ENCODE measurements at regions not wholly inside any gene's neighbourhood (a gene's known extent, or its start where the extent isn't known, plus 50 kb on each side); places are given as distances from the start of the nearest gene placed in this dataset.

DNA sequence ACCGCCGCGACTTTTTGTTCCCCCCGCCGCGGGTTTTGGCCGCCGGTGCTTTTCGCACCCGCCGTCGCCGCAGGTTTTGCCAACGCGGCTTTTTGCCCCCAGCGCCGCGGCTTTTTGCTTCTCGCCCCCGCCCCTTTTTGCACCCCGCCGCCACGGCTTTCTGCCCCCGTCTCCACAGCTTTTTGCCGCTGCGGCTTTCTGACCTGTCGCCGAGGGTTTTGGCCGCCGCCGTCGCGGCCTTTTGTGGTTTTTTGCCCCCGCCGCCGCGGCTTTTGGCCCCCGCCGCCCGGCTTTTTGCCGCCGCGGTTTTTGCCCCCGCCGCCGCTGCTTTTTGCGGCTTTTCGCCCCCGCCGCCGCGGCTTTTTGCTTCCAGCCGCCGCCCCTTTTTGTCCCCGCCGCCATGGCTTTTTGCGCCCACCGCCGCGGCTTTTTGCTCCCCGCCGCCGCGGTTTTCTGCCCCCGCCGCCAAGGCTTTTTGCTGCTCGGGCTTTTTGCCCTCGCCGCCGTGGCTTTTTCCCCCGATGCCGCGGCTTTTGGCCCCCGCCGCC is 151.1 kb downstream of the KCNJ18 start:
- ATAC-seq (no peak), DNase-seq (ENCODE audit: low spot score) (no peak)
- CTCF ChIA-PET, result no interaction called here
- peaks cover 44% of the 10 kb centered on the region for H3K9me3 Mint-ChIP-seq
- H3K36me3 Mint-ChIP-seq, result peaks cover 44% of the 10 kb centered on the region
- H3K4me3 Mint-ChIP-seq, result no peak overlapping the region
- no peaks in the 10 kb centered on the region for H3K4me1 Mint-ChIP-seq
- TF ChIP-seq TCF7 (CRISPR knock-in tag; IDR thresholded peaks at IDR 0.05; ENCODE audit: low read depth) (no peak), ZNF219 (CRISPR knock-in tag; IDR thresholded peaks at IDR 0.05; ENCODE audit: borderline replicate concordance) (no peak), JUN (CRISPR knock-in tag; IDR thresholded peaks at IDR 0.05) (no peak), FOXJ3 (CRISPR knock-in tag; IDR thresholded peaks at IDR 0.05; ENCODE audit: borderline replicate concordance) (no peak), ZNF138 (CRISPR knock-in tag; conservative IDR thresholded peaks at IDR 0.05) (no peak), ESRRA (CRISPR knock-in tag; IDR thresholded peaks at IDR 0.05; ENCODE audit: borderline replicate concordance) (no peak), TEAD1 (CRISPR knock-in tag; IDR thresholded peaks at IDR 0.05) (no peak), ZNF416 (CRISPR knock-in tag; IDR thresholded peaks at IDR 0.05) (no peak)
- TF ChIP-seq, protein P1, sequence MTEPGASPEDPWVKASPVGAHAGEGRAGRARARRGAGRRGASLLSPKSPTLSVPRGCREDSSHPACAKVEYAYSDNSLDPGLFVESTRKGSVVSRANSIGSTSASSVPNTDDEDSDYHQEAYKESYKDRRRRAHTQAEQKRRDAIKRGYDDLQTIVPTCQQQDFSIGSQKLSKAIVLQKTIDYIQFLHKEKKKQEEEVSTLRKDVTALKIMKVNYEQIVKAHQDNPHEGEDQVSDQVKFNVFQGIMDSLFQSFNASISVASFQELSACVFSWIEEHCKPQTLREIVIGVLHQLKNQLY (CRISPR knock-in tag; IDR thresholded peaks at IDR 0.05), result no peak
- TF ChIP-seq, protein P2, sequence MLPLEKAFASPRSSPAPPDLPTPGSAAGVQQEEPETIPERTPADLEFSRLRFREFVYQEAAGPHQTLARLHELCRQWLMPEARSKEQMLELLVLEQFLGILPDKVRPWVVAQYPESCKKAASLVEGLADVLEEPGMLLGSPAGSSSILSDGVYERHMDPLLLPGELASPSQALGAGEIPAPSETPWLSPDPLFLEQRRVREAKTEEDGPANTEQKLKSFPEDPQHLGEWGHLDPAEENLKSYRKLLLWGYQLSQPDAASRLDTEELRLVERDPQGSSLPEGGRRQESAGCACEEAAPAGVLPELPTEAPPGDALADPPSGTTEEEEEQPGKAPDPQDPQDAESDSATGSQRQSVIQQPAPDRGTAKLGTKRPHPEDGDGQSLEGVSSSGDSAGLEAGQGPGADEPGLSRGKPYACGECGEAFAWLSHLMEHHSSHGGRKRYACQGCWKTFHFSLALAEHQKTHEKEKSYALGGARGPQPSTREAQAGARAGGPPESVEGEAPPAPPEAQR (CRISPR knock-in tag; IDR thresholded peaks at IDR 0.05), result no peak
- TF ChIP-seq, protein P3, sequence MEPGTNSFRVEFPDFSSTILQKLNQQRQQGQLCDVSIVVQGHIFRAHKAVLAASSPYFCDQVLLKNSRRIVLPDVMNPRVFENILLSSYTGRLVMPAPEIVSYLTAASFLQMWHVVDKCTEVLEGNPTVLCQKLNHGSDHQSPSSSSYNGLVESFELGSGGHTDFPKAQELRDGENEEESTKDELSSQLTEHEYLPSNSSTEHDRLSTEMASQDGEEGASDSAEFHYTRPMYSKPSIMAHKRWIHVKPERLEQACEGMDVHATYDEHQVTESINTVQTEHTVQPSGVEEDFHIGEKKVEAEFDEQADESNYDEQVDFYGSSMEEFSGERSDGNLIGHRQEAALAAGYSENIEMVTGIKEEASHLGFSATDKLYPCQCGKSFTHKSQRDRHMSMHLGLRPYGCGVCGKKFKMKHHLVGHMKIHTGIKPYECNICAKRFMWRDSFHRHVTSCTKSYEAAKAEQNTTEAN (CRISPR knock-in tag; IDR thresholded peaks at IDR 0.05), result no peak
- TF ChIP-seq, protein P4, sequence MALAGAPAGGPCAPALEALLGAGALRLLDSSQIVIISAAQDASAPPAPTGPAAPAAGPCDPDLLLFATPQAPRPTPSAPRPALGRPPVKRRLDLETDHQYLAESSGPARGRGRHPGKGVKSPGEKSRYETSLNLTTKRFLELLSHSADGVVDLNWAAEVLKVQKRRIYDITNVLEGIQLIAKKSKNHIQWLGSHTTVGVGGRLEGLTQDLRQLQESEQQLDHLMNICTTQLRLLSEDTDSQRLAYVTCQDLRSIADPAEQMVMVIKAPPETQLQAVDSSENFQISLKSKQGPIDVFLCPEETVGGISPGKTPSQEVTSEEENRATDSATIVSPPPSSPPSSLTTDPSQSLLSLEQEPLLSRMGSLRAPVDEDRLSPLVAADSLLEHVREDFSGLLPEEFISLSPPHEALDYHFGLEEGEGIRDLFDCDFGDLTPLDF (CRISPR knock-in tag; IDR thresholded peaks at IDR 0.05), result no peak
- TF ChIP-seq, protein P5, sequence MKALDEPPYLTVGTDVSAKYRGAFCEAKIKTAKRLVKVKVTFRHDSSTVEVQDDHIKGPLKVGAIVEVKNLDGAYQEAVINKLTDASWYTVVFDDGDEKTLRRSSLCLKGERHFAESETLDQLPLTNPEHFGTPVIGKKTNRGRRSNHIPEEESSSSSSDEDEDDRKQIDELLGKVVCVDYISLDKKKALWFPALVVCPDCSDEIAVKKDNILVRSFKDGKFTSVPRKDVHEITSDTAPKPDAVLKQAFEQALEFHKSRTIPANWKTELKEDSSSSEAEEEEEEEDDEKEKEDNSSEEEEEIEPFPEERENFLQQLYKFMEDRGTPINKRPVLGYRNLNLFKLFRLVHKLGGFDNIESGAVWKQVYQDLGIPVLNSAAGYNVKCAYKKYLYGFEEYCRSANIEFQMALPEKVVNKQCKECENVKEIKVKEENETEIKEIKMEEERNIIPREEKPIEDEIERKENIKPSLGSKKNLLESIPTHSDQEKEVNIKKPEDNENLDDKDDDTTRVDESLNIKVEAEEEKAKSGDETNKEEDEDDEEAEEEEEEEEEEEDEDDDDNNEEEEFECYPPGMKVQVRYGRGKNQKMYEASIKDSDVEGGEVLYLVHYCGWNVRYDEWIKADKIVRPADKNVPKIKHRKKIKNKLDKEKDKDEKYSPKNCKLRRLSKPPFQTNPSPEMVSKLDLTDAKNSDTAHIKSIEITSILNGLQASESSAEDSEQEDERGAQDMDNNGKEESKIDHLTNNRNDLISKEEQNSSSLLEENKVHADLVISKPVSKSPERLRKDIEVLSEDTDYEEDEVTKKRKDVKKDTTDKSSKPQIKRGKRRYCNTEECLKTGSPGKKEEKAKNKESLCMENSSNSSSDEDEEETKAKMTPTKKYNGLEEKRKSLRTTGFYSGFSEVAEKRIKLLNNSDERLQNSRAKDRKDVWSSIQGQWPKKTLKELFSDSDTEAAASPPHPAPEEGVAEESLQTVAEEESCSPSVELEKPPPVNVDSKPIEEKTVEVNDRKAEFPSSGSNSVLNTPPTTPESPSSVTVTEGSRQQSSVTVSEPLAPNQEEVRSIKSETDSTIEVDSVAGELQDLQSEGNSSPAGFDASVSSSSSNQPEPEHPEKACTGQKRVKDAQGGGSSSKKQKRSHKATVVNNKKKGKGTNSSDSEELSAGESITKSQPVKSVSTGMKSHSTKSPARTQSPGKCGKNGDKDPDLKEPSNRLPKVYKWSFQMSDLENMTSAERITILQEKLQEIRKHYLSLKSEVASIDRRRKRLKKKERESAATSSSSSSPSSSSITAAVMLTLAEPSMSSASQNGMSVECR (CRISPR knock-in tag; IDR thresholded peaks at IDR 0.05; ENCODE audit: borderline replicate concordance), result no peak
- peaks cover 6% of the 10 kb centered on the region; the same call in 1 of the 2 replicates for H3K27me3 Mint-ChIP-seq (ENCODE audit: low read depth)
- POLR2A ChIA-PET, result no interaction called here
- H3K27ac Mint-ChIP-seq, result no peak overlapping the region

DNA sequence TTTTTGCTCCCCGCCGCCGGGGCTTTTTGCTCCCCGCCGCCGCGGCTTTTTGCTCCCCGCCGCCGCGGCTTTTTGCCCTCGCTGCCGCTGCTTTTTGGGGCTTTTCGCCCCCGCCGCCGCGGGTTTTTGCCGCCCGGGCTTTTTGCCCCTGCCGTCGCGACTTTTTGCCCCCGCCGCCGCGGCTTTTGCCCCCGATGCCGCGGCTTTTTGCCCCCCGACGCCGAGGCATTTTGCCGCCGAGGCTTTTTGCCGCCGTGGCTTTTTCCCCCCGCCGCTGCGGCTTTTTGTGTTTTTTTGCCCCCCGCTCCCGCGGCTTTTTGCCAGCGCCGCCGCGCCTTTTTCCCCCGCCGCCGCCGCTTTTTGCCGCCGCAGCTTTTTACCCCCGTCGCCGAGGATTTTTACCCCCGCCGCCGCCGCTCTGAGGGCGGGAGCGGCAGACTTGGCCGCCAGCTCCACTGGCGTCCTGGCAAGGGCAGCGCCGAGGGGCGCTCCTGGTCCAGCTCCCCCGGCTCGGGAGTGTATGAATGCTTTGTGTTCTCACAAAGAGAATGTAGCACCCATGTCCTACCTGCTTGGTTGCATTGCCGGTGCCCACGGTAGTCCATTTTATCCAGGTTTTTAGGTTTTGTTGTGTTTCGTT is 151.7 kb downstream of the KCNJ18 start:
- Mint-ChIP-seq H3K4me1 (no peaks in the 10 kb centered on the region), H3K27me3 (ENCODE audit: low read depth) (peaks cover 6% of the 10 kb centered on the region; the same call in 1 of the 2 replicates), H3K4me3 (no peak overlapping the region), H3K27ac (no peak overlapping the region), H3K36me3 (peaks cover 37% of the 10 kb centered on the region), H3K9me3 (peaks cover 37% of the 10 kb centered on the region)
- DNase-seq (ENCODE audit: low spot score), result no peak
- ChIA-PET CTCF (no interaction called here), POLR2A (no interaction called here)
- no peak for ATAC-seq
- no peak for TF ChIP-seq TCF7 (CRISPR knock-in tag; IDR thresholded peaks at IDR 0.05; ENCODE audit: low read depth)
- TF ChIP-seq, protein P6, sequence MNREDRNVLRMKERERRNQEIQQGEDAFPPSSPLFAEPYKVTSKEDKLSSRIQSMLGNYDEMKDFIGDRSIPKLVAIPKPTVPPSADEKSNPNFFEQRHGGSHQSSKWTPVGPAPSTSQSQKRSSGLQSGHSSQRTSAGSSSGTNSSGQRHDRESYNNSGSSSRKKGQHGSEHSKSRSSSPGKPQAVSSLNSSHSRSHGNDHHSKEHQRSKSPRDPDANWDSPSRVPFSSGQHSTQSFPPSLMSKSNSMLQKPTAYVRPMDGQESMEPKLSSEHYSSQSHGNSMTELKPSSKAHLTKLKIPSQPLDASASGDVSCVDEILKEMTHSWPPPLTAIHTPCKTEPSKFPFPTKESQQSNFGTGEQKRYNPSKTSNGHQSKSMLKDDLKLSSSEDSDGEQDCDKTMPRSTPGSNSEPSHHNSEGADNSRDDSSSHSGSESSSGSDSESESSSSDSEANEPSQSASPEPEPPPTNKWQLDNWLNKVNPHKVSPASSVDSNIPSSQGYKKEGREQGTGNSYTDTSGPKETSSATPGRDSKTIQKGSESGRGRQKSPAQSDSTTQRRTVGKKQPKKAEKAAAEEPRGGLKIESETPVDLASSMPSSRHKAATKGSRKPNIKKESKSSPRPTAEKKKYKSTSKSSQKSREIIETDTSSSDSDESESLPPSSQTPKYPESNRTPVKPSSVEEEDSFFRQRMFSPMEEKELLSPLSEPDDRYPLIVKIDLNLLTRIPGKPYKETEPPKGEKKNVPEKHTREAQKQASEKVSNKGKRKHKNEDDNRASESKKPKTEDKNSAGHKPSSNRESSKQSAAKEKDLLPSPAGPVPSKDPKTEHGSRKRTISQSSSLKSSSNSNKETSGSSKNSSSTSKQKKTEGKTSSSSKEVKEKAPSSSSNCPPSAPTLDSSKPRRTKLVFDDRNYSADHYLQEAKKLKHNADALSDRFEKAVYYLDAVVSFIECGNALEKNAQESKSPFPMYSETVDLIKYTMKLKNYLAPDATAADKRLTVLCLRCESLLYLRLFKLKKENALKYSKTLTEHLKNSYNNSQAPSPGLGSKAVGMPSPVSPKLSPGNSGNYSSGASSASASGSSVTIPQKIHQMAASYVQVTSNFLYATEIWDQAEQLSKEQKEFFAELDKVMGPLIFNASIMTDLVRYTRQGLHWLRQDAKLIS (CRISPR knock-in tag; IDR thresholded peaks at IDR 0.05; ENCODE audit: borderline replicate concordance), result no peak
- TF ChIP-seq, protein P7, sequence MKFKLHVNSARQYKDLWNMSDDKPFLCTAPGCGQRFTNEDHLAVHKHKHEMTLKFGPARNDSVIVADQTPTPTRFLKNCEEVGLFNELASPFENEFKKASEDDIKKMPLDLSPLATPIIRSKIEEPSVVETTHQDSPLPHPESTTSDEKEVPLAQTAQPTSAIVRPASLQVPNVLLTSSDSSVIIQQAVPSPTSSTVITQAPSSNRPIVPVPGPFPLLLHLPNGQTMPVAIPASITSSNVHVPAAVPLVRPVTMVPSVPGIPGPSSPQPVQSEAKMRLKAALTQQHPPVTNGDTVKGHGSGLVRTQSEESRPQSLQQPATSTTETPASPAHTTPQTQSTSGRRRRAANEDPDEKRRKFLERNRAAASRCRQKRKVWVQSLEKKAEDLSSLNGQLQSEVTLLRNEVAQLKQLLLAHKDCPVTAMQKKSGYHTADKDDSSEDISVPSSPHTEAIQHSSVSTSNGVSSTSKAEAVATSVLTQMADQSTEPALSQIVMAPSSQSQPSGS (CRISPR knock-in tag; IDR thresholded peaks at IDR 0.05; ENCODE audit: borderline replicate concordance, low read depth), result no peak
- no peak for TF ChIP-seq NR3C1 (CRISPR knock-in tag; conservative IDR thresholded peaks at IDR 0.05; ENCODE audit: low read depth)
- TF ChIP-seq HMGA2 (CRISPR knock-in tag; IDR thresholded peaks at IDR 0.05), result no peak
- TF ChIP-seq NR1H2 (CRISPR knock-in tag; IDR thresholded peaks at IDR 0.05), result no peak
- TF ChIP-seq GRHL2 (CRISPR knock-in tag; IDR thresholded peaks at IDR 0.05; ENCODE audit: insufficient replicate concordance, severe bottlenecking), result no peak
